ENCODE measurements at regions not wholly inside any gene's neighbourhood (a gene's known extent, or its start where the extent isn't known, plus 50 kb on each side); places are given as distances from the start of the nearest gene placed in this dataset.
"Not testable (repeated sequence)": the region's sequence is repeated elsewhere in the genome, so short reads cannot be mapped to it uniquely, and the experiment has no call there.

DNA sequence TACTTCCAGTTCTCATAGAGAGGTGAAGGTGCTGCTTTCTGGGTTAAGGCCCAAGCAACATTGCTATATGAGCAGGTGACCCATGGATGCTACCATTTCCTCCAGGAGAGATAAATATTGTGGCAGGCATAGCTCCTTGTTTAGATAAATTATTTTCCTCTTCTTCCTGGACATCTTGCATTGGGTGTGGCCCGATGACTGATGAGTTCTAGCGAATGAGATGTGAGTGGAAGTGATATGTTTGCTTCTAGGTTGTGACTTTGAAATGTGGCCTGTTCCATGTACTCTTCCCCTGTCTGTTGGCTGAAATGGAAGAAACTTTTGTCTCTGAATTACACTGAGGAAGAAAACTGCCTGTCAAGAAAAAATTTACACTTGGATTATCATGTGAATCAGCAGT, 101.7 kb upstream of the FMN2 start:
- no peak overlapping the region for H3K27ac ChIP-seq
- DNase-seq (no peak), ATAC-seq (no peak)
- WGBS, 3 donors: 83 to 93% (median 92%) methylated on average over 2 of the region's 2 CpGs
- intact Hi-C loops (cut with DNase I): no loop called here
- H3K27me3 ChIP-seq (ENCODE audit: insufficient read depth in 3 of 3, low read length in 2 of 3): no peaks in the 10 kb centered on the region
- H3K9me3 ChIP-seq: no peaks in the 10 kb centered on the region
- H3K4me3 ChIP-seq: no peak overlapping the region
- no peaks in the 10 kb centered on the region for H3K36me3 ChIP-seq (ENCODE audit: insufficient read depth in 1 of 2, low read depth in 1 of 2)
- no peaks in the 10 kb centered on the region for H3K4me1 ChIP-seq
- TF ChIP-seq, protein P1, sequence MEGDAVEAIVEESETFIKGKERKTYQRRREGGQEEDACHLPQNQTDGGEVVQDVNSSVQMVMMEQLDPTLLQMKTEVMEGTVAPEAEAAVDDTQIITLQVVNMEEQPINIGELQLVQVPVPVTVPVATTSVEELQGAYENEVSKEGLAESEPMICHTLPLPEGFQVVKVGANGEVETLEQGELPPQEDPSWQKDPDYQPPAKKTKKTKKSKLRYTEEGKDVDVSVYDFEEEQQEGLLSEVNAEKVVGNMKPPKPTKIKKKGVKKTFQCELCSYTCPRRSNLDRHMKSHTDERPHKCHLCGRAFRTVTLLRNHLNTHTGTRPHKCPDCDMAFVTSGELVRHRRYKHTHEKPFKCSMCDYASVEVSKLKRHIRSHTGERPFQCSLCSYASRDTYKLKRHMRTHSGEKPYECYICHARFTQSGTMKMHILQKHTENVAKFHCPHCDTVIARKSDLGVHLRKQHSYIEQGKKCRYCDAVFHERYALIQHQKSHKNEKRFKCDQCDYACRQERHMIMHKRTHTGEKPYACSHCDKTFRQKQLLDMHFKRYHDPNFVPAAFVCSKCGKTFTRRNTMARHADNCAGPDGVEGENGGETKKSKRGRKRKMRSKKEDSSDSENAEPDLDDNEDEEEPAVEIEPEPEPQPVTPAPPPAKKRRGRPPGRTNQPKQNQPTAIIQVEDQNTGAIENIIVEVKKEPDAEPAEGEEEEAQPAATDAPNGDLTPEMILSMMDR (IDR thresholded peaks at IDR 0.05): no peak

DNA sequence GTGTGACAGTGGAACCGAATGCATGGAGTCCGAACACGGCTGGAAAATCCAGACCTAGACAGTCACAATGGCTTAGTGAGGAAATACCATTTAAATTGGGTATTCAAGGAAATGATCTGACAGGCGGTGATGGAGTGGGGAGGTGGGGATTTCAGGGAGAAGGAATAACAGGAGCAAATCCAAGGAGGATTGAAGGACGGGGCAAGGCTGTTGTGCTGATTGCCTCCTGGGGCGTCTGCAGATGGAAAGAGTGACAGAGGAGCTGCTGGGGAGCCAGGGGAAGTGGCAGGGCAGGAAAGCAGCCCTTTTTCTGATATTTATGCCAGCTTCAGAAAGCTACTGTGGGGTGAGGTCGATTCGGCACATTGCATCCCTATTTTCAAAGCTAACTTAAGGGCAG, 99.1 kb upstream of the FMN2 start:
- intact Hi-C loops (cut with DNase I); H3K27me3 ChIP-seq (ENCODE audit: insufficient read depth in 3 of 3, low read length in 2 of 3); H3K4me3 ChIP-seq; H3K4me1 ChIP-seq; H3K9me3 ChIP-seq; H3K36me3 ChIP-seq (ENCODE audit: insufficient read depth in 1 of 2, low read depth in 1 of 2); H3K27ac ChIP-seq; DNase-seq; ATAC-seq: not testable (repeated sequence)
- 56 to 59% (median 57%) methylated on average over 5 to 8 of the region's 8 CpGs for WGBS, 3 donors

DNA sequence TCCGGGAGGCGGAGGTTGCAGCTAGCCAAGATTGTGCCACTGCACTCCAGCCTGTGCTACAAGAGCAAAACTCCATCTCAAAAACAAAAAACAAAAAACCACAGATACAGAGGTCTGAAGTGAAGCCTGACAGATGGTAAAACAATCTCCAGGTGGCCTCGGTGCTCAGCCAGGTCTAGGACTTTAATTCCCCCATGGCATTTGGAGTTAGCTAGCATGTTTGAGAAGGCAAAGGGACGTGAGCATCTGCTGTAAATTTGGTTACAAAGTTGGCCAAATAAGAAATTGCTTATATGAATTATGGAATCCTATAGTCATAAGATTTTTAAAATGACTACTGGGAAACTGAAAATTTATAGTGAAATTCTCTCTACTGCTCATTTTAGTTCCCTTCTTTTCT, 98.3 kb upstream of the FMN2 start:
- H3K36me3 ChIP-seq (ENCODE audit: insufficient read depth in 1 of 2, low read depth in 1 of 2): no peaks in the 10 kb centered on the region
- WGBS, 3 donors: 60 to 64% (median 61%) methylated on average over 4 of the region's 4 CpGs
- no peak overlapping the region for H3K27ac ChIP-seq
- no peak for ATAC-seq
- H3K4me1 ChIP-seq: no peaks in the 10 kb centered on the region
- peaks cover 0 to 14% (median 13%) of the 10 kb centered on the region in 3 donors for H3K27me3 ChIP-seq (ENCODE audit: insufficient read depth in 3 of 3, low read length in 2 of 3)
- no peak for DNase-seq
- H3K4me3 ChIP-seq: no peak overlapping the region
- TF ChIP-seq, protein P1 (IDR thresholded peaks at IDR 0.05): no peak
- intact Hi-C loops (cut with DNase I): no loop called here
- no peaks in the 10 kb centered on the region for H3K9me3 ChIP-seq

DNA sequence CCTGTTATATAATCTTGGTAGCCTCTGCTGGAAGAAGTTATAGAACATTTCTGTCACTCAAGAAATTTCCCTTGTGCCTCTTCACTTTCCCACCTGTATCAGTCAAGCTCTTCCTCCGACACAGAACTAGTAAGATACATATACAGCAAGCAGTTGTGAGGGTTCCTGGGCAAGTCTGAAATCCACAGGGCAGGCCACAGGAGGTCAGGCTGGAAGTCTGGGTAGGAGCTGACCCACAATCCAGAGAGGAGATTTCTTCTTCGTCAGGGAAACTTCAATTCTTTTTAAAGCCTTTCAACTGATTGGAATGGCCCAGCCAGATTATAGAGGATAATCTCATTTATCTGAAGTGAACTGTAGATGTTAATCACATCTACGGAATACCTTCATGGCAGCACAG, 96.4 kb upstream of the FMN2 start:
- intact Hi-C loops (cut with DNase I): no loop called here
- peaks cover 0 to 29% (median 13%) of the 10 kb centered on the region in 3 donors for H3K27me3 ChIP-seq (ENCODE audit: insufficient read depth in 3 of 3, low read length in 2 of 3)
- TF ChIP-seq, protein P1 (IDR thresholded peaks at IDR 0.05): no peak
- H3K9me3 ChIP-seq: no peaks in the 10 kb centered on the region
- DNase-seq: no peak
- no peak overlapping the region for H3K4me3 ChIP-seq
- H3K36me3 ChIP-seq (ENCODE audit: insufficient read depth in 1 of 2, low read depth in 1 of 2): no peaks in the 10 kb centered on the region
- no peak overlapping the region for H3K27ac ChIP-seq
- 60 to 75% (median 71%) methylated on average over 3 of the region's 3 CpGs for WGBS, 3 donors
- no peaks in the 10 kb centered on the region for H3K4me1 ChIP-seq
- ATAC-seq: no peak

DNA sequence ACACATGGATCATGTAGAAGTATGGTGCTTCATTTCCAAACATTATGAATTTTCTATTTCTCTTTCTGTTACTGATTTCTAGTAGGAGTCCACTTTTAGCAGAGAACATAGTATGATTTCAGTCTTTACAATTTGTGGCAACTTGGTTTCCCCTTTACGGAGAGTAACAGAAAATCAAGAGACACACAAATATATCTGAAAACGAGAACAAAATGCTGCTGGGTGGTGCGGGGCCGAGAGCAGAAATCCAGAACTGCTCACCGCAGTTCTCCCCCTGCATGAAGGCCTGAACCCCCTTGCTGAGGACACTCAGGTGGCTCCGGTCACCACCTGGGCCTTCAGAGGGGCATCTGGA, 94.5 kb upstream of the FMN2 start:
- Histone ChIP-seq H3K36me3 (ENCODE audit: insufficient read depth in 1 of 2, low read depth in 1 of 2) (no peaks in the 10 kb centered on the region), H3K27me3 (ENCODE audit: insufficient read depth in 3 of 3, low read length in 2 of 3) (peaks cover 0 to 29% (median 13%) of the 10 kb centered on the region in 3 donors), H3K4me1 (no peaks in the 10 kb centered on the region), H3K9me3 (no peaks in the 10 kb centered on the region), H3K4me3 (no peak overlapping the region), H3K27ac (no peak overlapping the region)
- no peak for DNase-seq
- TF ChIP-seq, protein P1 (IDR thresholded peaks at IDR 0.05): no peak
- WGBS, 3 donors: 57 to 58% (median 57%) methylated on average over 6 of the region's 6 CpGs
- intact Hi-C loops (cut with DNase I): no loop called here
- ATAC-seq: no peak
